ENCODE measurements at regions not wholly inside any gene's neighbourhood (a gene's known extent, or its start where the extent isn't known, plus 50 kb on each side); places are given as distances from the start of the nearest gene placed in this dataset.

DNA sequence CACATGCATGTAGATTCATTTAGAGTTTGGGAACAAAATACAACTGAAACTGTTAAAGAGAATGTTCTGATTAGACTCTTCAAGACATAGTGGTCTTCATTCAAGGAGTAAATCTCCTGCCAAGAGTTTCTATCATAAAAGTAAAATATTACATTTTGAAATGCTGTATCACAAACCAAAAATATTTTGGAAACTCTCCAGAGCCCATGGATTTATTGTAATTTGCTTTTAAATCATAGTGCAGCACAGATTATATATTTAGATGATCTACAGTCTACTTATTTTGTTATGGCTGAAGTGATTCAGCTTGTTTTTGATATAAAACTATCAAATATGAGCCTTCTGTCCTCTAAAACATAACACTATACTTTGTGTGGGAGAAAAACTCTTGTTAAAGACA is 105.3 kb downstream of the DISP1 start:
- Histone ChIP-seq H3K27ac (ENCODE audit: extremely low read depth, low read depth, low read length) (no peak overlapping the region), H3K9me3 (replicated peaks; ENCODE audit: control insufficient read depth, insufficient read depth, low read depth, low read length) (no peaks in the 10 kb centered on the region), H3K4me2 (ENCODE audit: insufficient read depth, low read length) (no peak overlapping the region), H4K20me1 (replicated peaks; ENCODE audit: control insufficient read depth, insufficient read depth, low read length) (no peaks in the 10 kb centered on the region), H2AFZ (ENCODE audit: low read depth, low read length) (no peak overlapping the region), H3K9ac (ENCODE audit: insufficient read depth in 1 of 2, low read depth in 2 of 2, low read length in 2 of 2) (no peak overlapping the region), H3K27me3 (ENCODE audit: control insufficient read depth in 2 of 2, insufficient read depth in 2 of 2, low read length in 2 of 2) (no peaks in the 10 kb centered on the region), H3K36me3 (ENCODE audit: control insufficient read depth, insufficient read depth, low read length) (no peaks in the 10 kb centered on the region), H3K4me1 (replicated peaks in 1 of 2; ENCODE audit: control insufficient read depth in 2 of 2, insufficient read depth in 2 of 2, low read length in 2 of 2) (no peaks in the 10 kb centered on the region), H3K79me2 (ENCODE audit: control insufficient read depth, insufficient read depth, low read length) (no peaks in the 10 kb centered on the region), H3K4me3 (no peak overlapping the region), H3K9me1 (ENCODE audit: control insufficient read depth, insufficient read depth, low read length) (no peaks in the 10 kb centered on the region)
- intact Hi-C loops (cut with micrococcal nuclease): no loop called here
- DNase-seq (ENCODE audit: extremely low read depth in 1 of 4, low spot score in 3 of 4): no peak
- CTCF ChIA-PET (ENCODE audit: low intra/inter-chr PET ratio): no interaction called here
- in situ Hi-C loops (cut with MboI): no loop called here
- POLR2A ChIA-PET: no interaction called here
- no peak for TF ChIP-seq SMARCE1 (IDR thresholded peaks at IDR 0.05)
- TF ChIP-seq, protein P1, sequence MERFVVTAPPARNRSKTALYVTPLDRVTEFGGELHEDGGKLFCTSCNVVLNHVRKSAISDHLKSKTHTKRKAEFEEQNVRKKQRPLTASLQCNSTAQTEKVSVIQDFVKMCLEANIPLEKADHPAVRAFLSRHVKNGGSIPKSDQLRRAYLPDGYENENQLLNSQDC (CRISPR knock-in tag; IDR thresholded peaks at IDR 0.05): no peak
- TF ChIP-seq, protein P2, sequence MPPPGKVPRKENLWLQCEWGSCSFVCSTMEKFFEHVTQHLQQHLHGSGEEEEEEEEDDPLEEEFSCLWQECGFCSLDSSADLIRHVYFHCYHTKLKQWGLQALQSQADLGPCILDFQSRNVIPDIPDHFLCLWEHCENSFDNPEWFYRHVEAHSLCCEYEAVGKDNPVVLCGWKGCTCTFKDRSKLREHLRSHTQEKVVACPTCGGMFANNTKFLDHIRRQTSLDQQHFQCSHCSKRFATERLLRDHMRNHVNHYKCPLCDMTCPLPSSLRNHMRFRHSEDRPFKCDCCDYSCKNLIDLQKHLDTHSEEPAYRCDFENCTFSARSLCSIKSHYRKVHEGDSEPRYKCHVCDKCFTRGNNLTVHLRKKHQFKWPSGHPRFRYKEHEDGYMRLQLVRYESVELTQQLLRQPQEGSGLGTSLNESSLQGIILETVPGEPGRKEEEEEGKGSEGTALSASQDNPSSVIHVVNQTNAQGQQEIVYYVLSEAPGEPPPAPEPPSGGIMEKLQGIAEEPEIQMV (tag; conservative IDR thresholded peaks at IDR 0.05; ENCODE audit: low read depth): no peak
- TF ChIP-seq NUFIP1 (IDR thresholded peaks at IDR 0.05; ENCODE audit: partially characterized antibody): no peak
- no peak for ATAC-seq
- no peak for FAIRE-seq
- BruUV-seq (replicated peaks): no TSS peak

DNA sequence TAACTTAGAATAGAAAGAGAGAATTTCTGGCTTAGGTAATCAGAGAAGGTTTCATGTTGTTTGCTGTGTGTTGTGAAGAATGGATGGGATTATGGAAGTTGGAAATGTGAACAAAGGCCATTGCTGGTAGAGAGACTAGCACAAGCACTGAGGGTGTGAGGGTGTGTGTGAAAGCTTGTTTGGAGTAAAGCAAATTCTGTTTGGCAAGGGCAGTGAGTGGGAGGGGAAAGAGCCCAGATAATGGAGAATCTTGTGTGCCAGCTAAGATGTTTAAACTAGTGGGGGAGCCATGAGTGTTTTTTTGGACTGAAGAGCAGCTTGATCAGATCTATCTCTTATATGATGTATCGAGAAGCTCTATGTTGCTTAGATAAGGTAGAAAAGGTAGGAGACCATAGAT is 107.1 kb downstream of the DISP1 start:
- Histone ChIP-seq H3K9me3 (replicated peaks; ENCODE audit: control insufficient read depth, insufficient read depth, low read depth, low read length) (no peaks in the 10 kb centered on the region), H3K36me3 (ENCODE audit: control insufficient read depth, insufficient read depth, low read length) (no peaks in the 10 kb centered on the region), H3K9me1 (ENCODE audit: control insufficient read depth, insufficient read depth, low read length) (no peaks in the 10 kb centered on the region), H3K4me1 (replicated peaks in 1 of 2; ENCODE audit: control insufficient read depth in 2 of 2, insufficient read depth in 2 of 2, low read length in 2 of 2) (no peaks in the 10 kb centered on the region), H4K20me1 (replicated peaks; ENCODE audit: control insufficient read depth, insufficient read depth, low read length) (no peaks in the 10 kb centered on the region), H3K9ac (ENCODE audit: insufficient read depth in 1 of 2, low read depth in 2 of 2, low read length in 2 of 2) (no peak overlapping the region), H2AFZ (ENCODE audit: low read depth, low read length) (no peak overlapping the region), H3K4me2 (ENCODE audit: insufficient read depth, low read length) (no peak overlapping the region), H3K27me3 (ENCODE audit: control insufficient read depth in 2 of 2, insufficient read depth in 2 of 2, low read length in 2 of 2) (no peaks in the 10 kb centered on the region), H3K4me3 (no peak overlapping the region), H3K79me2 (ENCODE audit: control insufficient read depth, insufficient read depth, low read length) (no peaks in the 10 kb centered on the region), H3K27ac (ENCODE audit: extremely low read depth, low read depth, low read length) (no peak overlapping the region)
- CTCF ChIA-PET (ENCODE audit: low intra/inter-chr PET ratio): no interaction called here
- no TSS peak for BruUV-seq (replicated peaks)
- ATAC-seq (no peak), FAIRE-seq (no peak), DNase-seq (ENCODE audit: extremely low read depth in 1 of 4, low spot score in 3 of 4) (no peak)
- WGBS (ENCODE audit: insufficient coverage, low coverage, missing lambda C conversion rate): 5% methylated on average over 1 of the region's 1 CpG
- POLR2A ChIA-PET: interaction anchor here (0.6 kb wide), 1 partner anchor 38 kb away, joined by 3 read pairs; no protein-coding TSS in a partner anchor
- in situ Hi-C loops (cut with MboI): no loop called here
- intact Hi-C loops (cut with micrococcal nuclease): no loop called here
- TF ChIP-seq RCOR1 (IDR thresholded peaks at IDR 0.05; ENCODE audit: borderline replicate concordance in 1 of 2, low read depth in 2 of 2, low read length in 2 of 2) (no peak), ZNF668 (CRISPR knock-in tag; IDR thresholded peaks at IDR 0.05) (no peak), ZNF707 (CRISPR knock-in tag; conservative IDR thresholded peaks at IDR 0.05) (no peak), EWSR1 (IDR thresholded peaks at IDR 0.05; ENCODE audit: borderline replicate concordance, low read depth, partially characterized antibody) (no peak), LARP7 (IDR thresholded peaks at IDR 0.05) (no peak), HDAC6 (IDR thresholded peaks at IDR 0.05; ENCODE audit: low read depth, low read length) (no peak), OTX1 (CRISPR knock-in tag; IDR thresholded peaks at IDR 0.05) (no peak)
- TF ChIP-seq, protein P3, sequence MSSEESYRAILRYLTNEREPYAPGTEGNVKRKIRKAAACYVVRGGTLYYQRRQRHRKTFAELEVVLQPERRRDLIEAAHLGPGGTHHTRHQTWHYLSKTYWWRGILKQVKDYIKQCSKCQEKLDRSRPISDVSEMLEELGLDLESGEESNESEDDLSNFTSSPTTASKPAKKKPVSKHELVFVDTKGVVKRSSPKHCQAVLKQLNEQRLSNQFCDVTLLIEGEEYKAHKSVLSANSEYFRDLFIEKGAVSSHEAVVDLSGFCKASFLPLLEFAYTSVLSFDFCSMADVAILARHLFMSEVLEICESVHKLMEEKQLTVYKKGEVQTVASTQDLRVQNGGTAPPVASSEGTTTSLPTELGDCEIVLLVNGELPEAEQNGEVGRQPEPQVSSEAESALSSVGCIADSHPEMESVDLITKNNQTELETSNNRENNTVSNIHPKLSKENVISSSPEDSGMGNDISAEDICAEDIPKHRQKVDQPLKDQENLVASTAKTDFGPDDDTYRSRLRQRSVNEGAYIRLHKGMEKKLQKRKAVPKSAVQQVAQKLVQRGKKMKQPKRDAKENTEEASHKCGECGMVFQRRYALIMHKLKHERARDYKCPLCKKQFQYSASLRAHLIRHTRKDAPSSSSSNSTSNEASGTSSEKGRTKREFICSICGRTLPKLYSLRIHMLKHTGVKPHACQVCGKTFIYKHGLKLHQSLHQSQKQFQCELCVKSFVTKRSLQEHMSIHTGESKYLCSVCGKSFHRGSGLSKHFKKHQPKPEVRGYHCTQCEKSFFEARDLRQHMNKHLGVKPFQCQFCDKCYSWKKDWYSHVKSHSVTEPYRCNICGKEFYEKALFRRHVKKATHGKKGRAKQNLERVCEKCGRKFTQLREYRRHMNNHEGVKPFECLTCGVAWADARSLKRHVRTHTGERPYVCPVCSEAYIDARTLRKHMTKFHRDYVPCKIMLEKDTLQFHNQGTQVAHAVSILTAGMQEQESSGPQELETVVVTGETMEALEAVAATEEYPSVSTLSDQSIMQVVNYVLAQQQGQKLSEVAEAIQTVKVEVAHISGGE (CRISPR knock-in tag; IDR thresholded peaks at IDR 0.05): no peak
